Smooth muscle cell of the brain vasculature (primary cell): ENCODE measurements at regions not wholly inside any gene's neighbourhood (a gene's known extent, or its start where the extent isn't known, plus 50 kb on each side); places are given as distances from the start of the nearest gene placed in this dataset.
"Not testable (repeated sequence)": the region's sequence is repeated elsewhere in the genome, so short reads cannot be mapped to it uniquely, and the experiment has no call there.

Experiments
- DNase-seq: peaks from one replicate; pipeline ENCODE4 v3.0.0-alpha.2; 2012; ENCODE audit warnings: low read depth, low spot score

DNA sequence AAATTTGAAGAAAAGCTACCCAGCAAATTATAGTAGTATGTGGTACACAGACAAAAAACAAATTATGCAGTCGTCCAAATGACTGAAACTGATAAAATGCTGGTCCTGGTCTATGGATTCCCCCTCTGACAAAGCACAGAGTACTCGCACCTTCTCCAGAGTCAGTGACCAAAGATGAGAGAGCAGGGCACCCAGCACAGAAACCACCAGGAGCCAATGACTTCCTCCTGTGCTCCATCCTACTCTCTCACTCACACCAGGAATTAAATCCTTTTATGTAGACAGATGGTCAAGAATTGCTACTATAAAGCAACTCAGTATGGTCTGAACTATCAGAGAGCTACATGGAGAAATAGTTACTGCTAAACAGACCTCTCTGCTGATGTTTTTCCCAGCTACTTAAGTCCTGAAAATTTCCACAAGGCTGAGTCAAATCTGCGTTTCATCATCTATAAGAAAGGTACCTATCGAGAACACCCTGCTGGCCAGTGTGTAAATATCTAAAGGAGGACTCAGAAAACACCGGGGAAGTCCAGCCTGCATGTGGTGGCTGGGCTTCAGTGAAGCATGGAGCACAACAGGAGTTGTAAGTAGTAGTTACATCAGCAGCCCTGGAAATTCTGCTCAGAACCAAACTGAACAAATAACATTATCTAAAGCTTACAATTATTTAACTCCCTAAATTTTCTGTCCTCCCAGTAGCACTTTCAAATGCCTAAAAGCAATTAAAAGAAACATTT, 84.5 kb upstream of the FBXO28 start:
- not testable (repeated sequence) for DNase-seq

DNA sequence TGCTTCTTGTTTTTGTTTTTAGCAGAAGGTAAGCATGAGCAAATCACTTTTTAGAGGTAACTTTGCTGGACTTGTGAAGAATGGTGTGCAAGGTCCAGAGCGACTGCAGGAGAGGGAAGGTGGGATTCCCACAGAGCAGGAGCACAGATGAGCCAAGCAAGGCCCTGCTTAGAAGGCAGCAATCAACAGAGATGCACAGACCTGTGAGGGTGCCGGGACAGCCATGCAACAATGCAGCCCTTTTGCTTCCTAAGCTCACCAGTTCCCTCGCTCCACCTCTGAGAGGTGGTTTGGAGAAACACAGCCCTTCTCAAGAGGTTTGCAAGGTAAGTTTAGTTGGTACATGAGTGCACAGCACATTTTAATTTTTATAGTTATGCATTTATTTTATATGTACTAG, 85.1 kb upstream of the FBXO28 start:
- DNase-seq = not testable (repeated sequence)

DNA sequence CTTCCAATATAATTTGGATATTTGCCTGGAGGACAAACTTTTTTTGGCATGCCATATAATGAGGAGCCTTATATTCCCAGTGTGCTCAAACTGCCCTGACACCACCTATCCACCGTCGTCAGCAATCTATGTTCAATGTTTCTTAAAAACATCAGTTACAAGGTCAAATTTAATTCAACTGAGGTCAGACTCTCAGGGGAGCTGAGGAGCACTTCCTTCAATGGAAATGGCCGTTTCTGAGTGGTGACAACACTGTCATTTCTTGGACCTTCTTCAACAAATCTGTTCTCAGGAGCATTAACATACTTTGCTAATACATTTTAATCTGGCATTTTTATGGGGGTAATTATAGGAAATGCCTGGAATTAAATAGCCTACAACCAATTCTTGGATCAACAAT, 90.8 kb upstream of the FBXO28 start:
- DNase-seq = not testable (repeated sequence)

DNA sequence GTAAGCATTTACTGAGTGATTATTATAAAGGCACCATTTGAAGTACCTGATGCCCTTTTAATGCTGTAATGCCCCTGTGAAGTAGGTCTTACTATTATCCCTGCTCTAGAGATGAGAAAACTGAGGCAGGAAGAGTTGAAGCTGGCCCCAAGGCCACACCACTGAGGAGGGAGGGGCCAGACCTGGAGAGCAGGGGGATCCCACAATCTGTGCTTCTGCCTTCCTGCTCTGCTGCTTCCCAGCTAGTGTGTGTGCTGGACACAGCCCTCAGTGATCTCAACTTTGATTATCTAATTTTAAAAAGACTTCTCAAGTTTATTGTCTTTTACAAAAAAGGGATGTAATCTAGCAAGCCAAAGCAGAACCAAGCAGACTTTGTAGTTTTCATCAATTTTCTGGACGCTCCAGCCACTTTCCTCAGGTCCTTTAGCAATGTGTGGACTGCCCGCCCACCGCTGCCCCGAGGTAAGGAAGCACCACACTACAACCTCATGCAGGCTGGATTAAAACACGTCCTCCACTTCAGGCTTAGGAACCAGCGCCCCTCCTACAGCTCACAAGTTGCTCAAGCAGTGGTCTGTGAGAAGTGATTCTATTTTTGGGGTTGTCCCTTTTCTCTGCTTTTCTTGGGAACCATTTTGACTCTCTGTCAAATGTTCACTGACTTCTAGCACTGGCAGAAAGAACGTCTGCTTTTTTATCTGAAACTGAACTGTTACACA, 91.5 kb upstream of the FBXO28 start:
- DNase-seq = not testable (repeated sequence)

DNA sequence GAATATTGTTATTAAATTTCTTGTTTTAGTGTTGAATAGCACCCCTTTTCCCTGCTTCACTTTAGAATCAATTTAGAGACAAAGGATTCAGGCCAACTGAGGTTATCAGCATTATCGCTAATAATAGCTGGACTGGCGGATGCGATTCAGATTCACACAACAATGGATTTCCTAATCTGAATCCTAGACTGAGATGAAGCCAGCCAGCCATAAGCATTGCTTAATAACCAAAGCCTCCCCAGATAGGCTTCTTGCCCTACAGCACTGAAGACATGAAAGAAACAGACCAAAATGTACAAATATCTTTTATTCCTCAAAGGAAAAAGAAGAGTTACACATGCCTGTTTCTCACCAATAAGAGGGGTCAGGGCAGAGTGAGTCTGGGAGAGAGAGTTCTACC, 94.0 kb upstream of the FBXO28 start:
- DNase-seq = not testable (repeated sequence)

DNA sequence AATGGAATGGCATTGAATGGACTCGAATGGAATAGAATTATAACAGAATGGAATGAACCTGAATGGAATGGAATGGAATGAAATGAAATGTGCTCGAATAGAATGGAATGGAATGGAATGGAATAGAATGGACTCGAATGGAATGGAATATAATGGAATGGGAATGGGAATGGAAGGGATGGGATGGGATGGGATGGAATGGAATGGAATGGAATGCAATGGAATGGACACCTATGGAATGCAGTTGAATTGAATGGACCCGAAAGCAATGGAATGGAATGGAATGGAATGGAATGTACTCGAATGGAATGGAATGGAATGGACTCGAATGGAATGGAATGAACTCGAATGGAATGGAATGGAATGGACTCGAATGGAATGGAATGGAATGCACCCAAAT, 98.1 kb upstream of the FBXO28 start:
- not testable (repeated sequence) for DNase-seq

DNA sequence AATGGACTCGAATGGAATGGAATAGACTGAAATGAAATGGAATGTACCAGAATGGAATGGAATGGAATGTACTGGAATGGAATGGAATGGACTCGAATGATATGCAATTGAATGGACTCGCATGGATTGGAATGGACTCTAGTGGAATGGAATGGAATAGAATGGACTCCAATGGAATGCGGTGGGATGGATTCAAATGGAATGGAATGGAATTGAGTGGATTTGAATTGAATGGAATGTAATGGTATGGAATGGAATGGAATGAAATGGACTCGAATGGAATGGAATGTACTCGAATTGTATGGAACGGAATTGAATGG, 99.6 kb upstream of the FBXO28 start:
- DNase-seq = no peak

DNA sequence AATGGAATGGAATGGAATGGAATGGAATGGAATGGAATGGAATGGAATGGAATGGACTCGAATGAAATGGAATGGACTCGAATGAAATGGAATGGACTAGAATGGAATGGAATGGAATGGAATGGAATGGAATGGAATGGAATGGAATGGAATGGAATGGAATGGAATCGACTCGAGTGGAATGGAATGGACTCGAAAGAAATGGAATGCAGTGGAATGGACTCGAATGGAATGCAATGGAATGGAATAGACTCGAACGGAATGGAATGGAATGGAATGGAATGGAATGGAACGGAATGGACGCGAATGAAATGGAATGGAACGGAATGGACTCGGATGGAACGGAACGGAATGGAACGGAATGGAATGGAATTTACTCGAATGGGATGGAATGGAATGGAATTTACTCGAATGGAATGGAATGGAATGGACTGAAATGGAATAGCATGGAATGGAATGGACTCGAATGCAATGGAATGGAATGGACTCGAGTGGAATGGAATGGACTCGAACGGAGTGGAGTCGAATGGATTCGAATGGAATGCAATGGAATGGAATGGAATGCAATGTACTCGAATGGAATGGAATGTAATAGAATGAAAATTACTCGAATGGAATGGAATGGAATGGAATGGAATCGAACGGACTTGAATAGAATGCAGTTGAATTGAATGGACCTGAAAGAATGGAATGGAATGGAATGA, 100.1 kb upstream of the FBXO28 start:
- DNase-seq = not testable (repeated sequence)

DNA sequence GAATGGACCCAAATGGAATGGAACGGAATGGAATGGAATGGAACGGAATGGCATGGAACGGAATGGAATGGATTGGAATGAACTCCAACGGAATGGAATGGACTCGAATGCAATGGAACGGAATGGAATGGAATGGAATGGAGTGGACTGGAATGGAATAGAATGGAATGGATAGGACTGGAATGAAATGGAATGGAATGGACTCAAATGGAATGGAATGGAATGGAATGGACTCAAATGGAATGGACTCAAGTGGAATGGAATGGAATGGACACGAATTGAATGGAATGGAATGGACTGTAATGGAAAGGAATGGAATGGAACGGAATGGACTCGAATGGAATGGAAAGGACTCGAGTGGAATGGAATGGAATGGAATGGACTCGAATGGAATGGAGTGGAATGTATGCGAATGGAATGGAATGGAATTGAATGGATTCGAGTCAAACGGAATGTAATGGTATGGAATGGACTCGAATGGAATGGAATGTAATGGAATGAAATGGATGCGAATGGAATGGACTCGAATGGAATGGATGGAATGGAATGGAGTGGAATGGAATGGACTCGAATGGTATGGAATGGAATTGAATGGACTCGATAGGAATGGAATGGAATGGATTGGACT, 101.0 kb upstream of the FBXO28 start:
- DNase-seq = not testable (repeated sequence)

DNA sequence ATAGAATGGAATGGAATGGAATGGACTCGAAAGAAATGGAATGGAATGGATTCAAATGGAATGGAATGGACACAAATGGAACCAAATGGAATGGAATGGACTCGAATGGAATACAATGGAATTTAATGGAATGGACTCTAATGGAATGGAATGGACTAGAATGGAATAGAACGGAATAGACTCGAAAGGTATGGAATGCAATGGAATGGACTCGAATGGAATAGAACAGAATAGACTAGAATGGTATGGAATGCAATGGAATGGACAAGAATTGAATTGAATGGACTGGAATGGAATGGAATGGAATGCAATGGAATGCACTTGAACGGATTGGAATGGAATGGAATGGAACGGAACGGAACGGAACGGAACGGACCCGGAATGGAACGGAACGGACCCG, 101.7 kb upstream of the FBXO28 start:
- not testable (repeated sequence) for DNase-seq

DNA sequence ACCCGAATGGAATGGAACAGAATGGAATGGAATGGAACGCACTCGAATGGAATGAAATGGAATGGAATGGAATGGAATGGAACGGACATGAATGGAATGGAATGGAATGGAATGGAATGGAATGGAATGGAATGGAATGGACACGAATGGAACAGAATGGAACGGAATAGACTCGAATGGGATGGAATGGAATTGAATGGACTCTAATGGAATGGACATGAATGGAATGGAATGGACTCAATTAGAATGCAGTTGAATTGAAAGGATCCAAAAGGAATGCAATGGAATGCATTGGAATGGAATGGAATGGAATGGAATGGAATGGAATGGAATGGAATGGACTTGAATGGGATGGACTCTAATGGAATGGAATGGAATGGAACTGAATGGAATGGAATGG, 102.2 kb upstream of the FBXO28 start:
- DNase-seq = not testable (repeated sequence)

DNA sequence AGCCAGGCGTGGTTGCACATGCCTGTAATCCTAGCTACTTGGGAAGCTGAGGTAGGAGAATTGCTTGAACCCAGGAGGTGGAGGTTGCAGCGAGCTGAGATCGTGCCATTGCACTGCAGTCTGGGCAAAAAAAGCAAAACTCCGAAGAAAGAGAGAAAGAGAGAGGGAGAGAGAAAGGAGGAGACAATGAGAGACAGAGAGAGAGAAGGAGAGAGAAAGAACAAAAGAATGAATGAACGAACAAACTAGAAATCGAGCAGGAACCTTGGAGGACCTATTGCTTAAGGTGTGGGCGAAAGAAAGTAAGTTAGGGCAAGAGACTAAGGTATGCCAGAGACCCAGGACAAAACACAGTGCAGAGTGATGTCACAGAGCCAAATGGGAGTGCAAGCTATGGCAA, 102.8 kb upstream of the FBXO28 start:
- DNase-seq = not testable (repeated sequence)

DNA sequence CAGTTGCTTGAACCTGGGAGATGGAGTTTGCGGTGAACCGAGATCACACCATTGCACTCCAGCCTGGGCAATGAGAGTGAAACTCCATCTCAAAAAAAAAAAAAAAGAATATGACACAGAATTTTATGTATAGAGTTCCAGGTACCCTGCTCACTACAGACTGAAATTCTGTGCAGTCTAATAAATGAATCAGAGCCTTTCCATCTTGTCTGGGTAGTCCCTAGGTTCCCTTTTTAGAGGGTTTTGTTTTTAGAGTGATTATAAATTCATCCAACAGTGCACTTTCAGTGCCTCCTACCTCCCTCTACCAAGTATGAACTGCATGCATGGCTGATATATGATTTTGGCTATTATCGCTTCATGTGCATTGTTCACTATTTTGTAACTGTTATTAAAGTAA, 107.9 kb upstream of the FBXO28 start:
- DNase-seq = not testable (repeated sequence)

DNA sequence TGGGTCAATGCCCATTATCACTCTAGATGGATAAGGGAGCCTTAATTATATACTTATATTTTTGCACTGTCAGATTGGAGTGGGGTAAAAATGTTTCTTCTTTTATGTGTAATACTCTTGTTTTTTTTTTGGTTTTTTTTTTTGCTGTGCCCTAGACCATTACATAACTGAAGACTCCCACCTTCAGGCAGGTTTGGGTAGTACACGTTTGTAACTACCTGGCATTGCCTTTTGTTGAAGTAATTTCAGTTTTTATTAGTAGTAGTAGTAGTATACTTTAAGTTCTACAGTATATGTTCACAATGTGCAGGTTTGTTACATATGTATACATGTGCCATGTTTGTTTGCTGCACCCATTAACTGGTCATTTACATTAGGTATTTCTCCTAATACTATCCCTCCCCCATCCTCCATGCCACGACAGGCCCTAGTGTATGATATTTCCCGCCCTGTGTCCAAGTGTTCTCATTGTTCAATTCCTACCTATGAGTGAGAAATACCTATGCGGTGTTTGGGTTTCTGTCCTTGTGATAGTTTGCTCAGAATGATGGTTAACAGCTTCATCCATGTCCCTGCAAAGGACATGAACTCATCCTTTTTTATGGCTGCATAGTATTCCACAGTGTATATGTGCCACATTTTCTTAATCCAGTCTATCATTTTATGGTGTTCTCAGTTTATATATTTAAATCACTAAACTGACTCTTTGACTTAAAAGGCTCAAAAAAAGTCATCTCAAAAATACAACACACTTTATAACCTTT, 109.2 kb upstream of the FBXO28 start:
- DNase-seq = not testable (repeated sequence)

DNA sequence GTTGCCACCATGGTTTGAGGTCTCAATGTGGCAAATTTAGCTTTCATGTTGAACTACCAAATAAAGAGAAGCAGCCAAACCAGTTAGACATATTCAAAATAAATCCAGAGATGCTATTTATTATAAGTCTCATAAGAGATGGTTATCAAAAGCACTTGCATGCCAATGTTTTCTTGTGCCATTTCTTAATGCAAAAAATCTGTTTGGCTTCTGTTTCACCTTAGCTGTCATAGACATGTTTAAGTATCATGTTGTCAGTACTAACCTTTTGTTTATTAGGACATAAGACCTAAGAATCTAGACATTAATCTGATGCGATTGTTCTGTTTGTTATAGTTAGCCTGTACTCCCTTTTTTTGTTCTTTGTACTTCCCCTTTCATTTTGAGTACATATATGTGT, 110.0 kb upstream of the FBXO28 start:
- DNase-seq = not testable (repeated sequence)

DNA sequence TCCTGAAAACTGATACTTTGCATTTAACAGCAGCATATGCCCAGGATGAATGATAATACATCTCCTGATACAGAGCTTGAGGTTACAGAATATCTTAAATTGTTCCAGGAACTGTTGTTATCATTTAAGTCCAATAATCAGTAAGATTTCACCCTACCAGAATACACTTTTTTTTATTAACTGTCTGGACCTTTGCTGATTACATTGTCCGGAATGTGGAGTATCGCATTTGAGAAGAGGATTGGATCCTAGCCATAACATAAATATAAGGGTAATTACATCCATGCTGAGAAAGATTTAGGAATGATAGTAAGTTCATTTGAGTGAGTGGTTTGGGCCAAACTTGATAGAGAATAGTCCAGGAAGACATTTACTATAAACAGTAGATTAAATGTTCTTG, 112.2 kb upstream of the FBXO28 start:
- not testable (repeated sequence) for DNase-seq

DNA sequence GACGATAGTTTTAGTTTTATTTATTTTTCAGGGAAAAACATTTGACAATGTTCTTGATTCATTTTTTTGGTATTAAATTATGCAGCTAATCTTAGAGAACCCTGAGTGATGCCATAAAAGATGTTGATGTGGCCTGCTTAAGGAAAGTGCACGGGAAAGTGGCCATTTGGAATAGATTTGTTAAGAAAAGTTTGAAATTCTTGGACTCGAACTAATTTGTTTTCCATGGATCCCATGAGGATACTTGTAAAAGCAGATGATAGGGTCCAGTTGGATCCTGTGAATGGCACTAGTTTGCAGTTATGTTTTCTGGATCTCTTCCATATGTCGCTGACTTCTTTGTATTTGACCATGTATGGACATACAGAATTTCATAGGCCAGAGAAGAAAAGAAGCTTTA, 114.2 kb upstream of the FBXO28 start:
- DNase-seq = not testable (repeated sequence)

DNA sequence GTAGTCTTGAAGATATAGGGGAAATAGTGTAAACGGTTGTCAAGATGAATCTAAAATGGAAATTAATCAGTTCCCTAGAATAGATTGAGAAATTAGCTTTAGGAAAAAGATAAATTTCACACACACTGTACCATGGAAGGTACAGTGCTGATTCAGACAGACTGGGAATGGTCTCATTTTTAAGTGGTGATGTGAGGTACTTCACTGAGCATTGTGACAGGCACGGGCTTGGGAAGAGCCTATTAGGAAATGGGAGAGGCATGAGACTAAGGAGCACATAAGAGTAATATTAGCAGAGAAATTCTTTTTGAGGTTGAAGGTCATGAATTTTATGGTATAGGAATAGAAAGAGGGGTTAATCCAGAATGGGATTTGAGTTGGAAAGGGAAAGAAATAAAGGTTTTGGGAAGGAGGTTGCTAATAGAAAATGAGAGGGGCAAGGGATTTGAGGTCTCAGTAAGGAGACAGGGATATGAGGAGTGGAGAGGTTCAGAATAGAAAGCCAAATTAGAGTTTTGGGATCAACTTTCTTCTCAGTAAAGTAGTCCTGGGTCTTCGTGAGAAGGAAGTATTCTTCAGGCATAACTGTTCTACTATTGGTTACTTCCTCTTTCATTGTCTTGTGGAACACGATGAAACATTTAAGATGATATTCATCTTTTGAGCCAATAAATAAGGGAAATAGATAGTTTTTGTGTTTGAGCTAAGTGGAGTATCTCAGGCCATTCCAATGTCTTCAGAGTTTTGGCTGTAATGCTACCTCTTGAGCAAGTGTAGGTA, 115.0 kb upstream of the FBXO28 start:
- DNase-seq = not testable (repeated sequence)

DNA sequence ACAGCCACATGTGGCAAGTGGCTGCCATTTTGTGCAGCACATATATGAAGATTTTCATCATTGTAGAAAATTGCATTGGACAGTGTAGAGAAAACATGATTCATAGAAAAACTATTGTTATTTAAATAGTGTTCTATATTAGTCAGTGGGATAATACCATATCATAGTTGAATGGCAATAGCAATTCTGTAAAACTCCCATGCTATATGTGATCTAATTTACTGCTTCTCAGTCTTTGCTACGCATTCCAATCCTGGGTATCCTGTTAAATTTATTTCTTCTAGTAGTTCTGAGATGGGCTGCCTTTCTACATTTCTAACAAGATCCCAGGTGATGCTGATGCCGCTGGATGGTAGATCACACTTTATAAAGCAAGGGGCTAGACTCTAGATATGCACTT, 117.5 kb upstream of the FBXO28 start:
- DNase-seq = not testable (repeated sequence)

DNA sequence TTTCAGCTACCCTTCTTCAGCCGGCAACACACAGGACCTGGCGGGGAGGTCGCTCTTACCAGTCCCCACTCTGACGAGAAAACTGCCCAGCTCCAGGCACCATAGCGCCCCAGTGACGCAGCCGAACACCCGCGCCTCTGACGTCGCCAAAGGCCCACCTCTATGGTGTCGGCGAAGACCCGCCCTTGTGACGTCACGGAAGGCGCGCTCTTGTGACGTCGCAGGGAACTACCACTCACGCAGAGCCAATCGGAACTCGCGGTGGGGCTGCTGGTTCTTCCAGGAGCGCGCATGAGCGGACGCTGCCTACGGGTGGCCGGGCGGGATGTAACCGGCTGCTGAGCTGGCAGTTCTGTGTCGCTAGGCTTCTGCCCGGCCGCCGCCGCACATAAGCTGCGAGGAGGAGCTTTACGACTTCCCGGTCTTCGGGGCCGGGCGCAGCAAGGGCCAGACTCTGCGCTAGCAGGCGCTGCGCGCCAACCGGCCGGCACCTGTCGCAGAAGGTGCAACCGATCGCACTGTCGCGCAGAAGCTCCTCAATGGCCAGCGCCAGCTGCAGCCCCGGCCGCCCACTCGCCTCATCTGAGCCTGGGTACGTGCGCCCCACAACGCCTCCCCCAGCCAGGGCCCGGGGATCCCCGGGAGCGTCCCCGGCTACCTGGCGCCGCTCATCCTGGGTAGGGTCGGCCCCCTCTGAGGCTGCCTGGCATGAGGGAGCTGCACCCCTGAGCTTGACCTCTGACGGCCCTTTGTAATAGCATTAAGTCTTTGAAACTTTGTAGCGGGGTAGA, 121.3 kb upstream of the FBXO28 start:
- peak; percentile 95 for DNase-seq
